K562 (cell line): ENCODE measurements at regions not wholly inside any gene's neighbourhood (a gene's known extent, or its start where the extent isn't known, plus 50 kb on each side); places are given as distances from the start of the nearest gene placed in this dataset.

Source experiments
- ATAC-seq: fragments of 200-7000 bp; cut with Tn5 transposase; 3 replicates; pipeline ENCODE4 v1.9.1; 2020; ENCODE audit warnings: moderate library complexity
- BruUV-seq: library from RNA; stranded (reverse); fragments of 400-500 nt; replicated peaks from 2 replicates; lab custom pipeline; 2021; lab: Mats Ljungman, UMichigan
- CTCF ChIA-PET: fragments of 300-600 bp; formaldehyde crosslinking; extraction: SDS; loops from one replicate; lab custom pipeline; 2021; ENCODE audit warnings: low intra/inter-chr PET ratio; lab: Yijun Ruan, JAX
- POLR2A ChIA-PET: fragments of 300-600, 350-650 bp; sonication (Branson Sonifier 250); formaldehyde crosslinking; extraction: SDS; loops from one replicate; lab custom pipeline; 2021; ENCODE audit warnings: antibody characterized with exemption, inconsistent platforms; lab: Yijun Ruan, JAX
- DNase-seq, 4 experiments: peaks; one replicate each; pipeline versions ENCODE4 v3.0.0 to v3.0.0-alpha.2; 2011 to 2018; ENCODE audit warnings: low spot score in 3 of 4, mixed read lengths in 3 of 4; ENCODE audit errors: extremely low read depth in 1 of 4
- FAIRE-seq: peaks from 2 replicates; lab custom pipeline; 2011; peaks lifted over from hg19 to GRCh38; lab: Jason Lieb, UNC
- H2AFZ ChIP-seq: 2 replicates; pipeline ENCODE4 v1.6.0; 2011; ENCODE audit warnings: low read depth, low read length, control low read depth, inconsistent platforms
- H3K27ac ChIP-seq: fragments of 200-600 bp; 3 replicates; pipeline ENCODE4 v1.8.0; 2011; ENCODE audit warnings: low read depth, mild to moderate bottlenecking, control low read depth, inconsistent platforms, low read length, moderate library complexity, mixed read lengths; ENCODE audit errors: extremely low read depth
- H3K27me3 ChIP-seq, 2 experiments: fragments of 300-600 bp in 1 of 2; 2 replicates in 1 of 2; 3 replicates in 1 of 2; pipeline versions ENCODE4 v1.6.0 to v1.8.0; 2011; ENCODE audit warnings: inconsistent platforms in 2 of 2, low read length in 2 of 2, mild to moderate bottlenecking in 1 of 2, mixed read lengths in 1 of 2, moderate library complexity in 1 of 2; ENCODE audit not compliant: control insufficient read depth in 2 of 2, insufficient read depth in 2 of 2
- H3K36me3 ChIP-seq: fragments of 300-600 bp; 3 replicates; pipeline ENCODE4 v1.8.0; 2011; ENCODE audit warnings: mild to moderate bottlenecking, low read length, inconsistent platforms; ENCODE audit not compliant: control insufficient read depth, insufficient read depth
- H3K4me1 ChIP-seq, 2 experiments: fragments of 200-600 bp in 1 of 2; replicated peaks in 1 of 2; 2 replicates in 1 of 2; 3 replicates in 1 of 2; pipeline versions ENCODE4 v1.5.1 to v1.8.0; 2011; ENCODE audit warnings: inconsistent platforms in 2 of 2, low read length in 2 of 2, mild to moderate bottlenecking in 1 of 2, mixed read lengths in 1 of 2, moderate library complexity in 1 of 2; ENCODE audit not compliant: control insufficient read depth in 2 of 2, insufficient read depth in 2 of 2
- H3K4me2 ChIP-seq: 2 replicates; pipeline ENCODE4 v1.6.1; 2011; ENCODE audit warnings: low read length, control low read depth, inconsistent platforms, mixed read lengths; ENCODE audit not compliant: insufficient read depth
- H3K4me3 ChIP-seq: fragments of 200-600 bp; sonication (generic), shearing (Covaris generic); 2 replicates; pipeline ENCODE4 v1.5.1; 2016; ENCODE audit warnings: control low read depth, inconsistent platforms
- H3K79me2 ChIP-seq: fragments of 200-600 bp; 3 replicates; pipeline ENCODE4 v1.8.0; 2011; ENCODE audit warnings: low read length, inconsistent platforms; ENCODE audit not compliant: control insufficient read depth, insufficient read depth
- H3K9ac ChIP-seq, 2 experiments: 2 replicates each; pipeline versions ENCODE4 v1.6.0 to v1.6.1; 2011; ENCODE audit warnings: low read depth in 2 of 2, low read length in 2 of 2, control low read depth in 1 of 2, inconsistent platforms in 1 of 2, mild to moderate bottlenecking in 1 of 2, mixed read lengths in 1 of 2; ENCODE audit not compliant: insufficient read depth in 1 of 2
- H3K9me1 ChIP-seq: one replicate; pipeline ENCODE4 v1.6.0; 2011; ENCODE audit warnings: inconsistent platforms, mild to moderate bottlenecking, low read length, moderate library complexity; ENCODE audit not compliant: control insufficient read depth, insufficient read depth
- H3K9me3 ChIP-seq: replicated peaks from 2 replicates; pipeline ENCODE4 v1.5.1; 2011; ENCODE audit warnings: low read depth, low read length, inconsistent platforms; ENCODE audit not compliant: control insufficient read depth, insufficient read depth
- H4K20me1 ChIP-seq: replicated peaks from 2 replicates; pipeline ENCODE4 v1.6.1; 2011; ENCODE audit warnings: low read length, inconsistent platforms, mixed read lengths; ENCODE audit not compliant: control insufficient read depth, insufficient read depth
- GTF2A2 ChIP-seq: IDR thresholded peaks from 2 replicates; pipeline ENCODE4 v1.6.1; 2016; ENCODE audit warnings: mild to moderate bottlenecking, missing genetic modification characterization, missing compliant biosample characterization
- TRIM24 ChIP-seq, 2 experiments: fragments of 450-650 bp; IDR thresholded peaks; 2 replicates each; pipeline ENCODE4 v1.6.1; 2016
- ZNF318 ChIP-seq, 2 experiments: fragments of 450-650 bp; IDR thresholded peaks; 2 replicates each; pipeline ENCODE4 v1.6.1; 2016; ENCODE audit warnings: mild to moderate bottlenecking in 2 of 2, borderline replicate concordance in 1 of 2, low read depth in 1 of 2, moderate library complexity in 1 of 2
- WGBS: fragments of 100-300 bp; shearing (Covaris generic); methylation state at CpG from one replicate; pipeline ENCODE4 v1.1.6; 2016; ENCODE audit warnings: low coverage, mixed read lengths; ENCODE audit not compliant: insufficient coverage; ENCODE audit errors: missing lambda C conversion rate; 5-methylcytosine and 5-hydroxymethylcytosine counted together
- in situ Hi-C: fragments of 300-500 bp; cut with MboI; formaldehyde crosslinking; loops from 4 replicates; pipeline ENCODE4 v1.15.0; 2018; ENCODE audit warnings: inconsistent platforms, mixed read lengths
- intact Hi-C: fragments of 100-400 bp; cut with micrococcal nuclease; formaldehyde crosslinking; loops from 2 replicates; pipeline ENCODE4 v1.14.2; 2022

- DNase-seq, result no peak
- H3K27me3 ChIP-seq, result no peaks in the 10 kb centered on the region
- no peak for TF ChIP-seq ZNF318 (IDR thresholded peaks at IDR 0.05; ENCODE audit: borderline replicate concordance in 1 of 2, low read depth in 1 of 2)
- TF ChIP-seq TRIM24 (IDR thresholded peaks at IDR 0.05), result no peak
- no peak for TF ChIP-seq GTF2A2 (tag)
- TF ChIP-seq, all 486 proteins: peak for 0
- H3K4me3 ChIP-seq, result no peak overlapping the region
- no peak overlapping the region for H2AFZ ChIP-seq
- BruUV-seq, result no TSS peak
- H3K9ac ChIP-seq, result no peak overlapping the region
- ChIA-PET POLR2A (no interaction called here), CTCF (no interaction called here)
- H3K36me3 ChIP-seq, result no peaks in the 10 kb centered on the region
- H3K4me2 ChIP-seq, result no peak overlapping the region
- no peaks in the 10 kb centered on the region for H3K9me1 ChIP-seq
- no peaks in the 10 kb centered on the region for H3K4me1 ChIP-seq
- H3K79me2 ChIP-seq, result no peaks in the 10 kb centered on the region
- no peak overlapping the region for H3K27ac ChIP-seq
- WGBS, result 3% methylated on average over 2 of the region's 2 CpGs
- ATAC-seq (no peak), FAIRE-seq (no peak)
- H4K20me1 ChIP-seq, result no peaks in the 10 kb centered on the region
- in situ Hi-C loops (no loop called here), intact Hi-C loops (no loop called here)
- H3K9me3 ChIP-seq, result no peaks in the 10 kb centered on the region
Measured at GRCh38 chr2:188701836-188702235, 272.3 kb upstream of the COL3A1 start.
